GM20000 (cell line): ENCODE measurements at regions not wholly inside any gene's neighbourhood (a gene's known extent, or its start where the extent isn't known, plus 50 kb on each side); places are given as distances from the start of the nearest gene placed in this dataset.

Experiments used
- DNase-seq: peaks from one replicate; pipeline ENCODE4 v3.0.0; 2012; ENCODE audit warnings: low spot score
- CTCF ChIP-seq: IDR thresholded peaks from 2 replicates; pipeline ENCODE4 v1.5.1; 2012; ENCODE audit warnings: mild to moderate bottlenecking, control low read depth; ENCODE audit errors: extremely low read depth, missing control alignments

GRCh38 chr3:71973274-71974030 lies 188.5 kb upstream of the PROK2 start:
- DNase-seq, result no peak
- no peak for TF ChIP-seq CTCF

GRCh38 chr3:71972031-71972430 lies 187.1 kb upstream of the PROK2 start:
- TF ChIP-seq CTCF, result no peak
- DNase-seq, result no peak

GRCh38 chr3:71968544-71968943 lies 183.6 kb upstream of the PROK2 start:
- no peak for TF ChIP-seq CTCF
- DNase-seq, result no peak

GRCh38 chr3:71966185-71966584 lies 181.2 kb upstream of the PROK2 start:
- DNase-seq, result no peak
- TF ChIP-seq CTCF, result no peak

GRCh38 chr3:71964170-71964569 lies 179.2 kb upstream of the PROK2 start:
- no peak for DNase-seq
- no peak for TF ChIP-seq CTCF

GRCh38 chr3:71962561-71963240 lies 177.8 kb upstream of the PROK2 start:
- no peak for DNase-seq
- TF ChIP-seq CTCF, result no peak

GRCh38 chr3:71961891-71962290 lies 176.9 kb upstream of the PROK2 start:
- DNase-seq, result no peak
- TF ChIP-seq CTCF, result no peak
